ENCODE measurements at regions not wholly inside any gene's neighbourhood (a gene's known extent, or its start where the extent isn't known, plus 50 kb on each side); places are given as distances from the start of the nearest gene placed in this dataset.

GRCh38 chr17:72401883-72402726 lies 281.3 kb downstream of the SOX9 start:
- H3K4me3 ChIP-seq (ENCODE audit: low read depth, low read length), result no peak overlapping the region
- TF ChIP-seq, protein P1, sequence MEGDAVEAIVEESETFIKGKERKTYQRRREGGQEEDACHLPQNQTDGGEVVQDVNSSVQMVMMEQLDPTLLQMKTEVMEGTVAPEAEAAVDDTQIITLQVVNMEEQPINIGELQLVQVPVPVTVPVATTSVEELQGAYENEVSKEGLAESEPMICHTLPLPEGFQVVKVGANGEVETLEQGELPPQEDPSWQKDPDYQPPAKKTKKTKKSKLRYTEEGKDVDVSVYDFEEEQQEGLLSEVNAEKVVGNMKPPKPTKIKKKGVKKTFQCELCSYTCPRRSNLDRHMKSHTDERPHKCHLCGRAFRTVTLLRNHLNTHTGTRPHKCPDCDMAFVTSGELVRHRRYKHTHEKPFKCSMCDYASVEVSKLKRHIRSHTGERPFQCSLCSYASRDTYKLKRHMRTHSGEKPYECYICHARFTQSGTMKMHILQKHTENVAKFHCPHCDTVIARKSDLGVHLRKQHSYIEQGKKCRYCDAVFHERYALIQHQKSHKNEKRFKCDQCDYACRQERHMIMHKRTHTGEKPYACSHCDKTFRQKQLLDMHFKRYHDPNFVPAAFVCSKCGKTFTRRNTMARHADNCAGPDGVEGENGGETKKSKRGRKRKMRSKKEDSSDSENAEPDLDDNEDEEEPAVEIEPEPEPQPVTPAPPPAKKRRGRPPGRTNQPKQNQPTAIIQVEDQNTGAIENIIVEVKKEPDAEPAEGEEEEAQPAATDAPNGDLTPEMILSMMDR (IDR thresholded peaks at IDR 0.05; ENCODE audit: borderline replicate concordance, insufficient read depth, low read depth, low read length), result no peak

DNA sequence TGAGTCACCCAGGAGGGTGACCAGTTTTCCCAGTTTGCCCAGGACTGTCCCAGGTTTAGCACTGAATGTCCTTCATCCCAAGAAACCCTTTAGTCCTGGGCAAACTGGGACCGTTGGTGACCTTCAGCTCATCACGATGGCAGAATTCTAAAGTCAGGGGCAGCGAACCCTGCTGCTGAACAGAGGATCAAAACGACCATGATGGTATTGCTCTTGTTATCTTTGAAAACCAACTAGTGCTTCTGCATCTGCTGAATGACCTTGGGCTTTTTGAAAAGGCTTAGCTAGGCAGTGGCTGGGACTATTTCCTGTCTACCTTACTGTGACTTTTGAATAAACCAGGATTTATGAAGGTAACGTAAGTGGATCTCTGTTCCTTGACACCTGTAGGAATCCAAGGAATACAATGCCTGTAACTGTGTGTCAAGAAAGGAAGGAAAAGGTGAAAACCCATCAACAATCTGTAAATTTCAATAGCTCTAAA lies 281.9 kb downstream of the SOX9 start:
- no peak overlapping the region for H3K4me3 ChIP-seq (ENCODE audit: low read depth, low read length)
- TF ChIP-seq, protein P1 (IDR thresholded peaks at IDR 0.05; ENCODE audit: borderline replicate concordance, insufficient read depth, low read depth, low read length), result no peak

- TF ChIP-seq, protein P1 (IDR thresholded peaks at IDR 0.05; ENCODE audit: borderline replicate concordance, insufficient read depth, low read depth, low read length), result no peak
- no peak overlapping the region for H3K4me3 ChIP-seq (ENCODE audit: low read depth, low read length)
Measured at GRCh38 chr17:72403713-72404209, 282.9 kb downstream of the SOX9 start.

DNA sequence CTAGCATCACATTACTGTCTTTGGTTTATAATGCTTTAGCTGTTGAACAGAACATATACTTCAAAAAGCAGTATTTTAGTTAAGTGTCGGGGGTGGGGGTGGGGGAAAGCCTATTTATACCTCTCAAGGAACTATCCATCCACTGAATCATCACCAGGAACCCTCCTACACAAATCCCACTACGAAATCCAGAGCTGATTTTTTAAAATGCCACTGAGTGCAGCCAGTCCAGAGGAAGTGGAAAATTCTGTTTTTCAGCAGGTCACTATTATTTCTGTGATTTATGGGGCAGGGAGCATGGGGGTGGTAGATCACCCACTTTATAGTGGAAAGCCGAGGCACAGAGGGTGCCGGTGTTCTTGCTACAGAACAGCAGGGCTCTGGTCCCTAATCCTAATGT lies 284.1 kb downstream of the SOX9 start:
- no peak overlapping the region for H3K4me3 ChIP-seq (ENCODE audit: low read depth, low read length)
- TF ChIP-seq, protein P1 (IDR thresholded peaks at IDR 0.05; ENCODE audit: borderline replicate concordance, insufficient read depth, low read depth, low read length), result no peak

DNA sequence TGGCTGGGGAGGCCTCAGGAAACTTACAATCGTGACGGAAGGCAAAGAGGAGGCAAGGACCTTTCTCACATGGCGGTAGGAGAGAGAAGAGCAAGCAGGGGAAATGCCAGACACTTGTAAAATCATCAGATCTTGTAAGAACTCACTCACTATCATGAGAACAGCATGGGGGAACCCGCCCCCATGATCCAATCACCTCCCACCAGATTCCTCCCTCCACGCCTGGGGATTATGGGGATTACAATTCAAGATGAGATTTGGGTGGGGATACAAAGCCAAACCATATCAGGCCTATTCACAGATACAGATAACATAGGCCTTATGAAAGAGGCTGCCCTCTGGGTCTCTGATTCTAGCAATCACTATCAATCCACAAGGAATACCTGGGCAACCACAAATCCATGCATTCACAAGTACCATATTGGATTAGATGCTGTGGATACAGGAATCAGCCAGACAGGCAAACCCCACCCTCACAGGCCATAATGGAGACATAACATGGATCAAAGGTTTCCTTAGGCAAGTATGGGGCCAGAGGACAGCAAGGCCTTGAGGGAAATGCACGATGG lies 284.9 kb downstream of the SOX9 start:
- no peak overlapping the region for H3K4me3 ChIP-seq (ENCODE audit: low read depth, low read length)
- TF ChIP-seq, protein P1 (IDR thresholded peaks at IDR 0.05; ENCODE audit: borderline replicate concordance, insufficient read depth, low read depth, low read length), result no peak

- H3K4me3 ChIP-seq (ENCODE audit: low read depth, low read length), result no peak overlapping the region
- TF ChIP-seq, protein P1 (IDR thresholded peaks at IDR 0.05; ENCODE audit: borderline replicate concordance, insufficient read depth, low read depth, low read length), result no peak
Measured at GRCh38 chr17:72406498-72406897, 285.7 kb downstream of the SOX9 start.
